ENCODE measurements at regions not wholly inside any gene's neighbourhood (a gene's known extent, or its start where the extent isn't known, plus 50 kb on each side); places are given as distances from the start of the nearest gene placed in this dataset.
"Not testable (repeated sequence)": the region's sequence is repeated elsewhere in the genome, so short reads cannot be mapped to it uniquely, and the experiment has no call there.

GRCh38 chr9:78871452-78872331 is 574.8 kb downstream of the PSAT1 start:
- no peak for FAIRE-seq

- no peak for FAIRE-seq
These were observed 577.1 kb downstream of the PSAT1 start for GRCh38 chr9:78874061-78874460.

- FAIRE-seq = no peak
These were observed 582.6 kb downstream of the PSAT1 start for GRCh38 chr9:78879324-78880100.

GRCh38 chr9:78881295-78881694 is 584.4 kb downstream of the PSAT1 start:
- FAIRE-seq = no peak

GRCh38 chr9:78882481-78882880 is 585.6 kb downstream of the PSAT1 start:
- FAIRE-seq = no peak

GRCh38 chr9:78884611-78885150 is 587.8 kb downstream of the PSAT1 start:
- no peak for FAIRE-seq

- no peak for FAIRE-seq
These were observed 595.3 kb downstream of the PSAT1 start for GRCh38 chr9:78892182-78892581.

- no peak for FAIRE-seq
These were observed 595.8 kb downstream of the PSAT1 start for GRCh38 chr9:78892769-78893168.

- no peak for FAIRE-seq
These were observed 597.0 kb downstream of the PSAT1 start for GRCh38 chr9:78893774-78894401.

- FAIRE-seq = no peak
These were observed 599.6 kb downstream of the PSAT1 start for GRCh38 chr9:78896479-78896878.

GRCh38 chr9:78898234-78898633 is 601.3 kb downstream of the PSAT1 start:
- FAIRE-seq = no peak

- no peak for FAIRE-seq
These were observed 602.1 kb downstream of the PSAT1 start for GRCh38 chr9:78899006-78899405.

GRCh38 chr9:78900500-78900899 is 603.6 kb downstream of the PSAT1 start:
- FAIRE-seq = no peak

GRCh38 chr9:78902051-78902450 is 605.1 kb downstream of the PSAT1 start:
- no peak for FAIRE-seq

- no peak for FAIRE-seq
These were observed 606.7 kb downstream of the PSAT1 start for GRCh38 chr9:78903581-78903980.

GRCh38 chr9:78904686-78905085 is 607.8 kb downstream of the PSAT1 start:
- no peak for FAIRE-seq

- FAIRE-seq = no peak
These were observed 608.5 kb downstream of the PSAT1 start for GRCh38 chr9:78905387-78905786.

- no peak for FAIRE-seq
These were observed 609.2 kb downstream of the PSAT1 start for GRCh38 chr9:78905986-78906755.

- no peak for FAIRE-seq
These were observed 612.6 kb downstream of the PSAT1 start for GRCh38 chr9:78909566-78909965.

GRCh38 chr9:78916884-78917283 is 620.0 kb downstream of the PSAT1 start:
- not testable (repeated sequence) for FAIRE-seq

GRCh38 chr9:78918976-78919375 is 622.1 kb downstream of the PSAT1 start:
- no peak for FAIRE-seq

GRCh38 chr9:78919701-78920100 is 622.8 kb downstream of the PSAT1 start:
- no peak for FAIRE-seq

Data from endometrium (tissue), 2 donors.